ENCODE measurements at regions not wholly inside any gene's neighbourhood (a gene's known extent, or its start where the extent isn't known, plus 50 kb on each side); places are given as distances from the start of the nearest gene placed in this dataset.
"Not testable (repeated sequence)": the region's sequence is repeated elsewhere in the genome, so short reads cannot be mapped to it uniquely, and the experiment has no call there.

DNA sequence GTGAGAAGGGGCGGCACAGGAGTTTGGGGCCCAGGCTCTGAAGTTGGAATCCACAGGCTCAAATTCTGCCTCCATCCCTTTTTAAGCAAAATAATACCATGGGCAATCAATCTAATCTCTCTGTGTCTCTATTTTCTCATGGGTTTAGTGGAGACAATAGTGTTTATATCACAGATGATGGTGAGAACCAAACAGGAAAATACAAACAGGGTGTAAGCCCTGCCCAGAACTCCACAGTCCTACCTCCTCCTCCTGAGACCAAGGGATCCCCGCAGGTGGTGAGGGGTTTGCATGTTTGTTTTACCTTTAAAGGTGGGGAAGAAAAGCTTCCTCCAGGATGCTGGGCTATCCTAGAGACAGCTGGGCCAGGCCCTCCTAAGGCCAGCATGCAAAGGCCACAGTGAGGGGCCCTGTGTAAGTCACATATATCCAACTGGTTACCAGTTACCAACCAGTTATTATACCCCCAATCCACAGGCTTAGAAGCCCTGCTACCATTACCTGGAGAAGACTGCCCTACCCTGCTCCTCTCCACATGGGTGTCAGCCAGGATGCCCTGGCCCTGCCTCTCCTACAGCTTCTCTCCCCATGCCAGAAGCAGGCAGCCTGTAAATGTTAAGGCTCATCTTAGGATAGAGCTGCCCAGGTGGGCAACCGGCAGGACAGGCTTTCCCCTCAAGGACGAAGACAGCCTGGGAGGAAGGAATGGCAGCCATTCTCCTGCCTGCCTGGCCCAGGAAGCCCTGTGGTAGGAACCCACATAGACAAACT, 658.4 kb downstream of the UQCRFS1 start:
- FAIRE-seq (no peak), DNase-seq (ENCODE audit: low spot score in 2 of 2) (no peak)

DNA sequence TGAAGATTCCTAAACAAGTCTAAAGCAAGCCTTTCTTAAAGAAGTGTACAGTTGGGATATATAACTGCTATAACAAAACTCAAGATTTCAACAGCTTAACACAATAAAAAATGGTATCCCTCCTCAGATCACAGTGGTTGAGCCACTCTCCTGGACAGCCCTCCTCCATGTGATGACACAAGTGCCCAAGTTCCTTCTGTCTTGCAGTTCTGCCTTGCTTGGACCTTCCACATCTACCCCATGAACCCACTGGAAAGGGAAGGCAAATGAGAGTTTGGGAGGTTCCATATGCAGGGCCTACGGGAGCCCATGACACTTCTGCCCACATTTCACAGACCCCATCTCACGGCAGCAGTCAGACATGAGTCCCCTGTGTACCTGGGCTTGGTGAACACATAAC, 659.2 kb downstream of the UQCRFS1 start:
- FAIRE-seq (no peak), DNase-seq (ENCODE audit: low spot score in 2 of 2) (no peak)

DNA sequence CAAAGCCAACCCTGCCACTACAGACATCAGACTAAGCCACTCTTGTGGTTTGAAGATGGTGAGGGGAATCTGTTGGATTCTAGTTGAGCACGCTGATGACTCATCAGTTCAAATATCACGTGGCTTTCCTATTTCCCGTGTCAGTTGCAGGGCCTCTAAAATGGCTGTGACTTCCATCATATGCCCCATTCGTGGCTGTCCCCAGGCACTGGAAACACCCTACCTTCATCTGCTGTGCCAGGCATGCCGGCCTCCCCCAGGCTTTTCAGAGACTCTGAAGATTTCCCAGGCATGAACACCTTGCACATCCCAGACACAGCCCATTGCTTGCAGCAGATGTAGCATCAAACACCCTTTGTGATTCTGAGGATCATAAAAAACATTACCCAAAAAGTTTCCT, 659.9 kb downstream of the UQCRFS1 start:
- FAIRE-seq (no peak), DNase-seq (ENCODE audit: low spot score in 2 of 2) (no peak)

DNA sequence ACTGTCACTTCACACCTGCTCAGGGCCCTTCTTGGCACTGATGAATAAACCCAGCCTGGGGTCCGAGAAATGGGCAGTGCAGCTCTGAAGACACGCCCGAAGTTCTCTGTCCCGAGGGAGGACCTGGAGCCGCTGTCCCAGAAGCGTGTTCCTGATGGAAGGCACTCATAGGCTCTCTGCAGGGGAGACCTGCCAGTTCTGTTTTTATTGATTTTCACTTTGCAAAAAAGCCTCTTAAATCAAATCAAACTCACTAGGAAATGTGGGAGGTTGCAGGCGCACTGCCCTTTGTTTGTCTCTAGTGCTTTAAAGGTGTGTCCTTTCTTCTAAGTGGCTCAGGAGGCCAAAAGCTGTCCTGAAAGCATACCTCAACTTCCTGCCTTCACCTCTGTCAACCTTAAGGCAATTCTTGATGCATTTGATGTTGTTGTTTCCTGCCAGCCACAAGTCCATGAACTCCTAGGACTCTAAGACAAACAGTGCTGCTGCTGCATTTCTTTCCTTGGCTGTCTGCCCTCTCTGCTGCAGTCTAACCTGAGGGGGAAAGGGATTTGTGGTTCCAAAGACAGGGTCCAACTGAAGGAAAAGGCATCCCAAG, 663.2 kb downstream of the UQCRFS1 start:
- FAIRE-seq (no peak), DNase-seq (ENCODE audit: low spot score in 2 of 2) (no peak)

DNA sequence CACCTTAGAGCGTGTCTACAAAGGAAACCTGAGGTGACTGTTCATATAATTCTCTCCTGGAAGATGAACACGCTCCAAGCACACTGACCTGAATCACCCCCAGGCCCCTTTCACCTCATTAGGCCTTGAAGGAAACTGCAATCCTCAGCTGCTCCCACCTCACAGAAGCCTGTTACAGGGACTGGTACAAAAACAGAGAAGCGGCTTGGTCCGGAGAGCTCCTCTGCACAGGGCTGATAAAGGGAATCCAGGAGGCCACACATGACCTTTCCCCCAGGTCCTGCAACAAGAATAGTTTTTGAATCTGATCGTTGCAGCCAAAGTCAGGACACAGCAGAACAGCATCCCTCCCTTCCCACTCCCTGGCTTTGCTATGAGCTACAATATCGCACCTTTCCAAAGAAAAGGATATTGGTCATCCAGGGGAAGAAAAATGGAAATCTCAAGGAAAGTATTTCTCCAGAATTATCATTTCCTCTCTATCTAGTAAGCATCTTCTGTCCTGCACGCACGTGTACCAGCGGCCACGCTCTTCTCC, 666.7 kb downstream of the UQCRFS1 start:
- FAIRE-seq, result no peak

DNA sequence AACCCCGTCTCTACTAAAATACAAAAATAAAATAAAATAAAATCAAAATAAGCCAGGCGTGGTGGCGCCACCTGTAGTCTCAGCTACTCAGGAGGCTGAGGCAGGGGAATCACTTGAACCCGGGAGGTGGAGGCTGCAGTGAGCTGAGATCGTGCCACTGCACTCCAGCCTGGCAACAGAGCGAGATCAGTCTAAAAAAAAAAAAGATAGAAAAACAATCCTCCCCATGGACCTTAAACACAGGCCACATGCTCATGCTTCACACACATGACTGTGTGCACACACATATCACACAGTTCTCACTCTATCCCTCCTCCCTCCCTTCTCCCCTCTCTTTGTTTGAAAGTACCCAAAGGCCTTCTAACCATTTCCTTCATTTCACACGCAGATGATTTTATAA, 667.6 kb downstream of the UQCRFS1 start:
- FAIRE-seq; DNase-seq (ENCODE audit: low spot score in 2 of 2): not testable (repeated sequence)

More for the DNA sequence above, 666.7 kb downstream of the UQCRFS1 start:
- DNase-seq (ENCODE audit: low spot score in 2 of 2), result no peak

DNA sequence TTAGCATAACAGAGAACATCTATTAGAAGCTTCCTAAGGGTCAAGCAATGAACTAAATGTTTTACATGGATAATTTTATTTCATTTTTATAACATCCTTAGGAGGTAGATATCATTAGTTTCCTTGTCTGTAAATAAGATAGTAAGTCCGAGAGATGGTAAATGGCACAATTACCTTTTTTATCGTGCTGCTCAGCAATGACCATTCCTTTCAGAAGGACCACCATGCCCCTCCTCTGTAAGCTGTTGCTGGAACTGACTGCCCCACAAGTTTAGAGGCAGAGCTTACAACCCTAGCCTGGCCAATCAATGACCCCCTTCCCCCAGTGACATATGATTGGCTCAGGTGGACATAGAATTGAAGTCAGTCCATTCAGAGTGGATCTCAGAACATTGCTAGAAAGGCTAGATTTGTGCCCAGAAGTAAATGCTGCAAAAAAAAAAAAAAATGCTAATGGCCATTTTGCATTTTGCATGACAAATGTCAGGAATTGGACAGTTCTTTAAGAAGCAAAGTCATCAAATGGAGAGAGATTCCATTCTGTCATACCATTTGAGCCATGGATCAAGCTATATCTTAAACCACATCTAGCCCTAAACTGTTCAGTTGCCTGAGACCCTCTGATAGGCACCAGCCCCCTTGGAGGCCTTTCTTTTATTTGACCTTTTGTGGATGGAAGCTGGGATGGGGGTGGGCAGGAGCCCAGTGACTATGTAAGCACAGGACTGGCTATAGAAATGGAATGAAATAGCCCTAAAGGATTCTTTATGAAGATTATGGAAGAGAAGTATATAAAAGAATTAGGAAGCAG, 668.3 kb downstream of the UQCRFS1 start:
- no peak for DNase-seq (ENCODE audit: low spot score in 2 of 2)
- no peak for FAIRE-seq

DNA sequence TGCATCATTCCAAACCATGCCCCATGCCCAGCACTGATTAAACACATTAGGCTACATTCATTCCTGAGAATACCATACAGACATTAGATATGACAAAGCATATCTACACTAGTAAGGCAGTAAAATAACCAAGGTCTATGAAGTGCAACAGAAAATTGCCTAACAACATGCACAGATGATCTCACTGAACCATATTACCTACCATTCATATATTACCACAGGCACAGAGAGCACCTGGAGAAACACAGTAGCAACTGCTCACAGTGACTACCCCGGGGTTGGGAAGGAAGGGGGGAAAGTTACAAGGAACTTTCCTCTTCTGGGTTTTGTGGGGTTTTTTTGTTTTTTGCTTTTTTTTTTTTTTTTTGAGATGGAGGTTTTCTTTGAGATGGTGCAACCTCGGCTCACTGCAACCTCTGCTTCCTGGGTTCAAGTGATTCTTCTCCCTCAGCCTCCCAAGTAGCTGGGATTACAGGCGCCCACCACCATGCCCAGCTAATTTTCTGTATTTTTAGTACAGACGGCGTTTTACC, 669.6 kb downstream of the UQCRFS1 start:
- FAIRE-seq (no peak), DNase-seq (ENCODE audit: low spot score in 2 of 2) (no peak)

DNA sequence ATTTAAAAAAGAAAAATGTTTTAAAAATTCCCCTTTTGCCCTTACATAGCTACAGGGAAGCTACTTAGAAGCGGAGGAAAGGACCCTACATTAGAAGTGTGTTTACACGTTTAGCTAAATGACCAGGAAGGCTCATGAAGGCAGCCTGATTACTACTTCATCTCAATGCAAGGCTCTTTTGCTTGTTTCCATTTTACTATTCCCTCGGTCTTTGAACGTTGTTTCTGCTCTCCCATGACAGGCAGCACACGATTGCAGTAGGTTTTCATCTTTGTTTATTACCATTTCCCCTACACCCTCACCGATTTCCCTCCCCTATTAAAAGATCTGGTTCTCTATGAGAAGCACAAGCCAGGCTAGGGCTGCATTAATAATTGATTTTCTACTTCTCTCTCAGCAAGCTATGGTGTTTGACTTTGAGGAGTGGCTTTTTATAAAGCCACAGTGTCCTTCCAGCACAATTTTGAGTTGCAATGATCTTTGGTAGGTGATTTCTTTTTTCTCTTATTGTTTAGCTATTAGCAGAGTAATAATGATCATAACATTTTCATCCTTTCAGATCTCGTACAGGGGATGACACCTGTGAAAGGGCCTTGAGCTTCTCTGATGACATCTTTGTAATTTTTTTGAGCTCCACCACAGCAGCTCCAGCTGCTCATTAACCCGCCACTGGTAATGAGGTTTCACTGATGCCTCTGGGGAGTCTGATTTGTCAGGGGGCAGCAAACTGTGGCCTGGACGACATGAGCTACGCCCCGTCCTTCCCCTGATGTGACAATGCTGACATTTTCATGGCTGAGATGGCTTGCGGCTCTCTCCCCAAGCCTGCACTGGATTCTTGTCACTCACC, 670.3 kb downstream of the UQCRFS1 start:
- DNase-seq (ENCODE audit: low spot score in 2 of 2) (no peak), FAIRE-seq (no peak)

DNA sequence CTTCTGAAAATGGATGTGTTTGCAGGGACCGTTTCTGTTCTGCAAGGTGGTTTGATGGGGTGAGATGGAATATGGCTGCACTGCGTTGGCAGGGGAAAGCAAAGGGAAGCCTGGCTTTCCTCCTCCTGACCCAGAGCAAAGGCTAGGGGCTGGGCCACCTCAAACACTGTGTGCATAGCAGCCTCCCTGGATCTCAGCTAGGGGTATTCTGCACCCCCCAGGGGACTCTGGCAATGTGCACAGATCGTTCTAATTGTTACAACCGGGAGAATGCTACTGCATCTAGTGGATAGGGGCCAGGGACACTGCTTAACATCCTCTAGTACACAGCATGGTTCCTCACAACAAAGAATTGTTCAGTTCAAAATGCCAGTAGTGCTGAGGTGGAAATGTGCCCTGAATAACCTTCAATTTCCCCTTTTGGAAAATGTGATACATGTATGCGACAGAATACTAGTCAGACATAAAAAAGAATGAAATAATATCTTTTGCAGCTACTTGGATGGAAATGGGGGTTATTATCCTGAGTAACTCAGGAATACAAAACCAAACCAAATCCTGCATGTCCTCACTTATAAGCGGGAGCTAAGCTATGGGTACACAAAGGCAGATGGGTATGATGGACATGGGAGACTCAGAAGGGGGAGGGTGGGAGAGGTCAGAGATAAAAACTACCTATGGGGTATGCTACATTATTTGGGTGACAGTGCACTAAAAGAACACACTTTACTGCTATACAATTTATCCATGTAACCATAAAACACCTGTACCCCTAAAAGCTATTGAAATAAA, 671.2 kb downstream of the UQCRFS1 start:
- FAIRE-seq (no peak), DNase-seq (ENCODE audit: low spot score in 2 of 2) (no peak)

DNA sequence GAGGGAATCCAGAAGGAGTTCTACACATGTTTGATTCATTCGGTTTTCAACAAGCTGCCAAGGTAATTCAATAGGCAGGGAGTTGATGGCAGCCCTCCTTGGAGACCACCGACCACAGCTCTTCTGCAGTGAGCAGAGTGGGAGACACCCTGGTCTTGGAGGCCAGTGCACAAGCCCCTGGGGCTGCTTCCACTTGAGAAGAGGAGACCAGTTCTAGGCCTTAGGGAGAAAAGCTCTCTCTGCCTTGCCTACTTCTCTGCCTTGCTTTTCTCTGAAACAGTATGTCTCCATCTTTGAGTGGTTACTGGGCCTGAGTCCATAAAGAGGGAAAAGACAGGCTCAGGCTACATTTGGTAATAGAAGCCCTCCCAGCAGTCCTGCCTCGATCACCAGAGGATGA, 671.9 kb downstream of the UQCRFS1 start:
- no peak for DNase-seq (ENCODE audit: low spot score in 2 of 2)
- FAIRE-seq, result no peak

DNA sequence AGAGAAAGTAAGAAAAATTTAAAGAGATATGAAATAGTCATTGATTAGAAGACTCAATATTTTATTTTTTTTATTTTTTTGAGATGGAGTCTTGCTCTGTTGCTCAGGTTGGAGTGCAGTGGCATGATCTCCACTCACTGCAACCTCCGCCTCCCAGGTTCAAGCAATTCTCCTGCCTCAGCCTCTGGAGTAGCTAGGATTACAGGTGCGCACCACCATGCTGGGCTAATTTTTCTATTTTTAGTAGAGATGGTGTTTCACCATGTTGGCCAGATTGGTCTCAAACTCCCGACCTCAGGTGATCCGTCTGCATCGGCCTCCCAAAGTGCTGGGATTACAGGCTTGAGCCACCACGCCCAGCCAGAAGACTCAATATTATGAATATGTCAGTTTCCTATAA, 672.6 kb downstream of the UQCRFS1 start:
- not testable (repeated sequence) for DNase-seq (ENCODE audit: low spot score in 2 of 2); FAIRE-seq

DNA sequence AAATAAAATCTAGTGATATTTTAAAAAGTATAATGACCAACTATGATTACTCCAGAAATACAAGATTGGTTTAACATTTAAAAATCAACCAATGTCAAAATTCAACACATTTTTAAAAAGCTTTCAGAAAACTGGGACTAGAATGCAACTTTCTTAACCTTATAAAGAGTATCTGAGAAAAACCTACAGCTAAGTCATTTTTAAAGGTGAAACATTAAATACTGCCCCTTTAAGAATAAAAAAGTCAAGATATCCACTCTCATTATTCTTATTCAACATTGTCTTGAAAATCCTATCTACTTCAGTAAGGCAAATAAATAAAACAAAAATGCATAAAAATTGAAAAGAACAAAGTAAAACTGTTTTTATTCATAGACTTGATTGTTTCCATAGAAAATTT, 673.2 kb downstream of the UQCRFS1 start:
- DNase-seq (ENCODE audit: low spot score in 2 of 2) (no peak), FAIRE-seq (no peak)

DNA sequence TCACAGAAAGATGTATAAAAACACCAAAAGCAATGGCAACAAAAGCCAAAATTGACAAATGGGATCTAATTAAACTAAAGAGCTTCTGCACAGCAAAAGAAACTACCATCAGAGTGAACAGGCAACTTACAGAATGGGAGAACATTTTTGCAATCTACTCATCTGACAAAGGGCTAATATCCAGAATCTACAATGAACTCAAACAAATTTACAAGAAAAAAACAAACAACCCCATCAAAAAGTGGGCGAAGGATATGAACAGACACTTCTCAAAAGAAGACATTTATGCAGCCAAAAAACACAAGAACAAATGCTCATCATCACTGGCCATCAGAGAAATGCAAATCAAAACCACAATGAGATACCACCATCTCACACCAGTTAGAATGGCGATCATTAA, 674.4 kb downstream of the UQCRFS1 start:
- DNase-seq (ENCODE audit: low spot score in 2 of 2); FAIRE-seq: not testable (repeated sequence)

DNA sequence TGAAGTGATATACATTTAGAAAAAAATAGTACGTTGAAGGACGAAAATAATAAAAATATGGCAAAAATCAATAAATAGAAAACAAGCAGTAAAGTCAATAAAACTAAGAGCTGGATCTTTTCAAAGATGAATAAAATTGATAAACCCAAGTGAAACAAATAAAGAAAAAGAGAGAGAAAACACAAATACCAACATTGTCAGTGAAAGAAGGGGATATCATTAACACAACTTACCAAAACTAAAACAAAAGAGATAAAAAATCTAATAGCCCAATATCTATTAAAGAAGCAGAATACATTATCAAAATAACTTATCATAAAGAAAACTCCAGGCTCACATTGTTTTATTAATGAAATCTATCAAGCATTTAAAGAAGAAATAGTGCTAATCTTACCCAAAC, 675.1 kb downstream of the UQCRFS1 start:
- DNase-seq (ENCODE audit: low spot score in 2 of 2) (no peak), FAIRE-seq (no peak)

DNA sequence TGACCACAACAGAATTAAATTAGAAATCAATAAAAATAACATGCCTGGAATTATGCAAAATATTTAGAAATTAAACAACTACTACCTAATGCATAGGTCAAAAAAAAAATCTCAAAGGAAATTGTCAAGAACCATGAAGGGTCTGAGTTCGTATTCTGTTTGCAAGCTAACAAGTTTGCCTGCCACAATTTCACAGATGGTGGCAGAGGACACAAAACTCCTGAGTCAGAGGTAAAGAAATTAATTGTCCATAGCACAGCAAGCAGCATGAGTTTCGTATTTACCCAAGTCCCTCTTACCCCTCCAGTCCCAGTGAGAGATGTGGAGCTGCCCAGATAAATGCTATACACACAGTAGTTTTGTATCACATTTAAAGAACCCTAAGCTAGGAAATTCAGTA, 675.9 kb downstream of the UQCRFS1 start:
- no peak for DNase-seq (ENCODE audit: low spot score in 2 of 2)
- no peak for FAIRE-seq

DNA sequence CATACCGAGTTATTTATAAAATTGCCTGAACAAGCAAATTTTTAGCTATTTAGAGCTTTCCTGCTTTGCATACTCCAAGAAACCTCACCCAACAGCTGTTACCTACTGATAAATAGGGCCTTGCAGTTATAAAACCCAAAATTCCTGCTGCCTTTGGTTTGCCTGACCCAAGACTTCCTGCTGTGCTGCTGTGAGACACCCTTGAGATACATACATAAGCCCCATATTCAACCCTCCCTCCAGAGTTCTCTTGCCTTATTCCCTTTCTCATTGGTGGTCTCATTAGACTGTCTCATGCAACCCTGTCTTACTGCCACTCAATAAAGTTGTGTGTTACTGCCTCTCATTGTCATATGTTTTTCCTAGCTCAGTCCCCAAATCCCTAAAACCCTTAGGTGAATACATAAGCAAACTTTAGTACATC, 677.6 kb downstream of the UQCRFS1 start:
- FAIRE-seq (no peak), DNase-seq (ENCODE audit: low spot score in 2 of 2) (no peak)

DNA sequence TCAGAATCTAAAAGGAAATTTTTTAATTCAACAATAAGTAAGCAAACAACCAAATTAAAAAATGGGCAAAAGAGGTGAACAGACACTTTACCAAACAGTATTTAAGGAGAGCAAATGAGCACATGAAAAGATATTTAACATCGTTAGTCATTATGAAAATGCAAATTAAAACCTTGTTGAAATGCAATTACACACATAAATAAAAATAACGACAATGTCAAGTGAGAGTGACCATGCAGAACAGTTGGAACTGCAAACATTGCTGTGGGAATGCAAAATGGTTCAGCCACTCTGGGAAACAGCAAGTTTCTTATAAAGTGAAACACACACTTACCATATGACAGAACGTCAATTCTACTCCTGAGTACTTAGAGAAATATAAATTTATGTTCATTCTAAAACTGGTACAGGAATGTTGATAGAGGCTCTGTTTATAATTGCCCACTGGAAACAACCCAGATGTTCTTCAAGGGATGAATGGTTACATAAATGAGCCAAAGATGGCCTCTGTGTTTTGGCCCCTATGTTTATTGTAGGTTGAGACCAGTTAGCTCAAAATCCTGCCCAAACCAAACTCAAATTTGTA, 678.1 kb downstream of the UQCRFS1 start:
- DNase-seq (ENCODE audit: low spot score in 2 of 2), result no peak

More for the DNA sequence above, 678.1 kb downstream of the UQCRFS1 start:
- FAIRE-seq, result no peak

All from frontal cortex (tissue), 3 donors.